ENCODE measurements at regions not wholly inside any gene's neighbourhood (a gene's known extent, or its start where the extent isn't known, plus 50 kb on each side); places are given as distances from the start of the nearest gene placed in this dataset.

DNA sequence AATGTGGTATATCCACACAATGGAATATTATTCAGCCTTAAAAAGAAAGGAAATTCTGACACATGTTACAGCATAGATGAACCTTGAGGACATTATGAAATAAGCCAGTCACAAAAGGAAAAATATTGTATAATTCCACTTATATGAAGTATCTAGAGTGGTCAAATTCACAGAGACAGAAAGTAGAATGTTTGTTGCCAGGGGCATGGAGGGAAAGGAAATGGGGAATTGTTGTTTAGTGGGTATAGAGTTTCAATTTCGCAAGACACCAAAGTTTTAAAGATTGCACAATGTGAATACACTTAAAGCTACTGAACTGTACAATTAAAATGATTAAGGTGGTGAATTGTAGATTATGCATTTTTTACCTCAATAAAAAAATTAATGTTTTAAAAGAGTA is 92.9 kb downstream of the TXNL1 start:
- TF ChIP-seq, protein P1, sequence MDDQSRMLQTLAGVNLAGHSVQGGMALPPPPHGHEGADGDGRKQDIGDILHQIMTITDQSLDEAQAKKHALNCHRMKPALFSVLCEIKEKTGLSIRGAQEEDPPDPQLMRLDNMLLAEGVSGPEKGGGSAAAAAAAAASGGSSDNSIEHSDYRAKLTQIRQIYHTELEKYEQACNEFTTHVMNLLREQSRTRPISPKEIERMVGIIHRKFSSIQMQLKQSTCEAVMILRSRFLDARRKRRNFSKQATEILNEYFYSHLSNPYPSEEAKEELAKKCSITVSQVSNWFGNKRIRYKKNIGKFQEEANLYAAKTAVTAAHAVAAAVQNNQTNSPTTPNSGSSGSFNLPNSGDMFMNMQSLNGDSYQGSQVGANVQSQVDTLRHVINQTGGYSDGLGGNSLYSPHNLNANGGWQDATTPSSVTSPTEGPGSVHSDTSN (IDR thresholded peaks at IDR 0.05; ENCODE audit: insufficient replicate concordance, low read depth, low read length) = no peak
- TF ChIP-seq, protein P2, sequence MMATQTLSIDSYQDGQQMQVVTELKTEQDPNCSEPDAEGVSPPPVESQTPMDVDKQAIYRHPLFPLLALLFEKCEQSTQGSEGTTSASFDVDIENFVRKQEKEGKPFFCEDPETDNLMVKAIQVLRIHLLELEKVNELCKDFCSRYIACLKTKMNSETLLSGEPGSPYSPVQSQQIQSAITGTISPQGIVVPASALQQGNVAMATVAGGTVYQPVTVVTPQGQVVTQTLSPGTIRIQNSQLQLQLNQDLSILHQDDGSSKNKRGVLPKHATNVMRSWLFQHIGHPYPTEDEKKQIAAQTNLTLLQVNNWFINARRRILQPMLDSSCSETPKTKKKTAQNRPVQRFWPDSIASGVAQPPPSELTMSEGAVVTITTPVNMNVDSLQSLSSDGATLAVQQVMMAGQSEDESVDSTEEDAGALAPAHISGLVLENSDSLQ (IDR thresholded peaks at IDR 0.05) = no peak
- TF ChIP-seq, protein P3, sequence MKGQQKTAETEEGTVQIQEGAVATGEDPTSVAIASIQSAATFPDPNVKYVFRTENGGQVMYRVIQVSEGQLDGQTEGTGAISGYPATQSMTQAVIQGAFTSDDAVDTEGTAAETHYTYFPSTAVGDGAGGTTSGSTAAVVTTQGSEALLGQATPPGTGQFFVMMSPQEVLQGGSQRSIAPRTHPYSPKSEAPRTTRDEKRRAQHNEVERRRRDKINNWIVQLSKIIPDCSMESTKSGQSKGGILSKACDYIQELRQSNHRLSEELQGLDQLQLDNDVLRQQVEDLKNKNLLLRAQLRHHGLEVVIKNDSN (IDR thresholded peaks at IDR 0.05; ENCODE audit: borderline replicate concordance, extremely low read length, insufficient read depth, low read depth, low read length) = no peak
- TF ChIP-seq GATAD2B (conservative IDR thresholded peaks at IDR 0.05; ENCODE audit: low read depth) (no peak), EZH2 (IDR thresholded peaks at IDR 0.05; ENCODE audit: borderline replicate concordance, control insufficient read depth, low read depth, low read length) (no peak), ZNF207 (IDR thresholded peaks at IDR 0.05; ENCODE audit: borderline replicate concordance) (no peak), SIN3A (IDR thresholded peaks at IDR 0.05; ENCODE audit: low read depth, low read length) (no peak), EGR1 (IDR thresholded peaks at IDR 0.05; ENCODE audit: borderline replicate concordance in 1 of 2, low read depth in 2 of 2, low read length in 2 of 2) (no peak), JUNB (IDR thresholded peaks at IDR 0.05) (no peak), TARDBP (IDR thresholded peaks at IDR 0.05; ENCODE audit: borderline replicate concordance) (no peak), SMAD1 (IDR thresholded peaks at IDR 0.05; ENCODE audit: low read depth, partially characterized antibody) (no peak)
- TF ChIP-seq, protein P4, sequence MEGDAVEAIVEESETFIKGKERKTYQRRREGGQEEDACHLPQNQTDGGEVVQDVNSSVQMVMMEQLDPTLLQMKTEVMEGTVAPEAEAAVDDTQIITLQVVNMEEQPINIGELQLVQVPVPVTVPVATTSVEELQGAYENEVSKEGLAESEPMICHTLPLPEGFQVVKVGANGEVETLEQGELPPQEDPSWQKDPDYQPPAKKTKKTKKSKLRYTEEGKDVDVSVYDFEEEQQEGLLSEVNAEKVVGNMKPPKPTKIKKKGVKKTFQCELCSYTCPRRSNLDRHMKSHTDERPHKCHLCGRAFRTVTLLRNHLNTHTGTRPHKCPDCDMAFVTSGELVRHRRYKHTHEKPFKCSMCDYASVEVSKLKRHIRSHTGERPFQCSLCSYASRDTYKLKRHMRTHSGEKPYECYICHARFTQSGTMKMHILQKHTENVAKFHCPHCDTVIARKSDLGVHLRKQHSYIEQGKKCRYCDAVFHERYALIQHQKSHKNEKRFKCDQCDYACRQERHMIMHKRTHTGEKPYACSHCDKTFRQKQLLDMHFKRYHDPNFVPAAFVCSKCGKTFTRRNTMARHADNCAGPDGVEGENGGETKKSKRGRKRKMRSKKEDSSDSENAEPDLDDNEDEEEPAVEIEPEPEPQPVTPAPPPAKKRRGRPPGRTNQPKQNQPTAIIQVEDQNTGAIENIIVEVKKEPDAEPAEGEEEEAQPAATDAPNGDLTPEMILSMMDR (IDR thresholded peaks at IDR 0.05 in 2 of 3, conservative IDR thresholded peaks at IDR 0.05 in 1 of 3; ENCODE audit: control insufficient read depth in 2 of 3, extremely low read depth in 1 of 3, insufficient read depth in 1 of 3, low read depth in 3 of 3, low read length in 3 of 3) = no peak
